OCI-LY1 (cell line): ENCODE measurements at regions not wholly inside any gene's neighbourhood (a gene's known extent, or its start where the extent isn't known, plus 50 kb on each side); places are given as distances from the start of the nearest gene placed in this dataset.
"Not testable (repeated sequence)": the region's sequence is repeated elsewhere in the genome, so short reads cannot be mapped to it uniquely, and the experiment has no call there.

Experiments
- EZH2 ChIP-seq: fragments of 200-600 bp; sonication (generic), shearing (Covaris generic); IDR thresholded peaks from 2 replicates; pipeline ENCODE4 v1.8.0; 2017; ENCODE audit warnings: borderline replicate concordance, mixed run types, mild to moderate bottlenecking, antibody characterized with exemption, low read length, moderate library complexity, mixed read lengths
- TF ChIP-seq, protein P1 (sequence below): fragments of 200-600 bp; sonication (generic), shearing (Covaris generic); IDR thresholded peaks from 2 replicates; pipeline ENCODE4 v1.5.1; 2017; ENCODE audit warnings: mild to moderate bottlenecking, antibody characterized with exemption, low read length, moderate library complexity, mixed read lengths

DNA sequence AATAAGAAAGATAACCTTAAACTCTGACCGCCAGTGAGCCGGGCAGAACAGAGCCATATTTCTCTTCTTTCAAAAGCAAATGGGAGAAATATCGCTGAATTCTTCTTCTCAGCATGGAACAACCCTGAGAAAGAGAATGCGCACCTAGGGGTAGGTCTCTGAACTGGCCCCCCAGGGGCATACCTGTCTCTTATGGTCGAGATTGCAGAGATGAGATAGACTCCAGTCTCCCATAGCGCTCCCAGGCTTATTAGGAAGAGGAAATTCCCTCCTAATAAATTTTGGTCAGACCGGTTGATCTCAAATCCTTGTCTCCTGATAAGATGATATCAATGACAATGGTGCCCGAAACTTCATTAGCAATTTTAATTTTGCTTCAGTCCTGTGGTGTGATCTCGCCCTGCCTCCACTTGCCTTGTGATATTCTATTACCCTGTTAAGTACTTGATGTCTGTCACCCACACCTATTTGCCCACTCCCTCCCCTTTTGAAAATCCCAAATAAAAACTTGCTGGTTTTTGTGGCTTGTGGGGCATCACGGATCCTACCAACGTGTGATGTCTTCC lies 64.8 kb upstream of the SRD5A3 start:
- TF ChIP-seq, protein P1, sequence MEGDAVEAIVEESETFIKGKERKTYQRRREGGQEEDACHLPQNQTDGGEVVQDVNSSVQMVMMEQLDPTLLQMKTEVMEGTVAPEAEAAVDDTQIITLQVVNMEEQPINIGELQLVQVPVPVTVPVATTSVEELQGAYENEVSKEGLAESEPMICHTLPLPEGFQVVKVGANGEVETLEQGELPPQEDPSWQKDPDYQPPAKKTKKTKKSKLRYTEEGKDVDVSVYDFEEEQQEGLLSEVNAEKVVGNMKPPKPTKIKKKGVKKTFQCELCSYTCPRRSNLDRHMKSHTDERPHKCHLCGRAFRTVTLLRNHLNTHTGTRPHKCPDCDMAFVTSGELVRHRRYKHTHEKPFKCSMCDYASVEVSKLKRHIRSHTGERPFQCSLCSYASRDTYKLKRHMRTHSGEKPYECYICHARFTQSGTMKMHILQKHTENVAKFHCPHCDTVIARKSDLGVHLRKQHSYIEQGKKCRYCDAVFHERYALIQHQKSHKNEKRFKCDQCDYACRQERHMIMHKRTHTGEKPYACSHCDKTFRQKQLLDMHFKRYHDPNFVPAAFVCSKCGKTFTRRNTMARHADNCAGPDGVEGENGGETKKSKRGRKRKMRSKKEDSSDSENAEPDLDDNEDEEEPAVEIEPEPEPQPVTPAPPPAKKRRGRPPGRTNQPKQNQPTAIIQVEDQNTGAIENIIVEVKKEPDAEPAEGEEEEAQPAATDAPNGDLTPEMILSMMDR: not testable (repeated sequence)
- TF ChIP-seq EZH2: not testable (repeated sequence)
